ENCODE measurements at regions not wholly inside any gene's neighbourhood (a gene's known extent, or its start where the extent isn't known, plus 50 kb on each side); places are given as distances from the start of the nearest gene placed in this dataset.
"Not testable (repeated sequence)": the region's sequence is repeated elsewhere in the genome, so short reads cannot be mapped to it uniquely, and the experiment has no call there.

DNA sequence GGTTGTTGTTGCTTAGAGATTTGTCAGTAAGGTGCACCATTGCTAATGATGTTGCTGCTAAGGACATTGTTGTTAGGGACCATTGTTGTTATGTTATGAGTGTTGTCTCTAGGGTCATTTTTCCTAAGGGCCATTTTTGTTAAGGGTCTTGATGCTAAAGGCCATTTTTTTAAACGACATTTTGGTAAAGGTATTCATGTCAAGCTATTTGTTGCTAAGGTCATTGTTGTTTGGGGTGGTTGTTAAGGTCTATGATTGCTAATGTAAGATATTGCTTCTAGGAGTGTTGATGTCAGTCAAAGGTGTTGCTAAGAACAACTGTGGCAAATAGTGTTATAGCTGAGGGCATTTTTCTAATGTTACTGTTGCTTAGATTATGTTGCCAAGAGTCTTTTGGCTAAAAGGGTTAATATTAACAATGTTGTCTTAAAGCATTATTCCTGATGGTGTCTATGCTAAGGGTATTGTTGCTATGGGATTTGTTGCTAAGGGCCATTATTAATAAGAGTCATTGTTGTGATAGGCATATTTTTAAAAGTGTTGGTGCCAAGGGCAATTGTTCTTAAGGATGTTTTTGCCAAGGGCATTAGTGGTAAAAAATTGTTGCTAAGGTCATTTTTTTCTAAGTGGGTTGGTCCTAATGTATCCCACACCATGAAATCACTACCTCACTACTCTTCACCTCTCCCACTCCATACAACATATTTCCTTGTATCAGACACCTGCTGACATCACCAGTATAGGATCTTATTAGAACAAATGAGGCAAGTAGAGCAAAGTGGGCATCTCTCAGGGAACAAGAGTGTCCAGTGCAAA lies 56.2 kb downstream of the SPATA31A6 start:
- TF ChIP-seq, protein P1, sequence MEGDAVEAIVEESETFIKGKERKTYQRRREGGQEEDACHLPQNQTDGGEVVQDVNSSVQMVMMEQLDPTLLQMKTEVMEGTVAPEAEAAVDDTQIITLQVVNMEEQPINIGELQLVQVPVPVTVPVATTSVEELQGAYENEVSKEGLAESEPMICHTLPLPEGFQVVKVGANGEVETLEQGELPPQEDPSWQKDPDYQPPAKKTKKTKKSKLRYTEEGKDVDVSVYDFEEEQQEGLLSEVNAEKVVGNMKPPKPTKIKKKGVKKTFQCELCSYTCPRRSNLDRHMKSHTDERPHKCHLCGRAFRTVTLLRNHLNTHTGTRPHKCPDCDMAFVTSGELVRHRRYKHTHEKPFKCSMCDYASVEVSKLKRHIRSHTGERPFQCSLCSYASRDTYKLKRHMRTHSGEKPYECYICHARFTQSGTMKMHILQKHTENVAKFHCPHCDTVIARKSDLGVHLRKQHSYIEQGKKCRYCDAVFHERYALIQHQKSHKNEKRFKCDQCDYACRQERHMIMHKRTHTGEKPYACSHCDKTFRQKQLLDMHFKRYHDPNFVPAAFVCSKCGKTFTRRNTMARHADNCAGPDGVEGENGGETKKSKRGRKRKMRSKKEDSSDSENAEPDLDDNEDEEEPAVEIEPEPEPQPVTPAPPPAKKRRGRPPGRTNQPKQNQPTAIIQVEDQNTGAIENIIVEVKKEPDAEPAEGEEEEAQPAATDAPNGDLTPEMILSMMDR (IDR thresholded peaks at IDR 0.05) = not testable (repeated sequence)
- TF ChIP-seq ZFX (IDR thresholded peaks at IDR 0.05; ENCODE audit: borderline replicate concordance) = not testable (repeated sequence)

Data from 22Rv1 (cell line).